ENCODE measurements at regions not wholly inside any gene's neighbourhood (a gene's known extent, or its start where the extent isn't known, plus 50 kb on each side); places are given as distances from the start of the nearest gene placed in this dataset.

DNA sequence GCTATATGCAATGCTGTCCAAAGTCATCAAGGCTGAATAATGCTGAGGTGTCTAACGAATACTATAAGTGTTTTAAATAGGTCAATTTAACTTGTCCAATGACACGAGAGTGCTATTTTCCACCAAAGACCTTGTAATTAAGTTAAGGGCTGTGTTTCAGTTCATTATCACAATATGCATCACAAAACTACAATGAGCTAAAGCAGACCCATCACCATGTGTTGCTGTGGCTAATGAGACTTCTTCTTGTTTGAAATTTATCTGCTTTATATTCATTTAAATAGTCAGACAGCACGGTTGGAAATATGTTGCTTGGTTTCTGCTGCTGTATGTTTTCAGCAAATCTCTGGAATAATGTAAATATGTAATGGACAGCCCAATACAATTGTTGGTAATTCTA is 292.5 kb upstream of the VSTM2A start:
- no peak for TF ChIP-seq SNAI2 (CRISPR knock-in tag; IDR thresholded peaks at IDR 0.05)
- TF ChIP-seq RARB (CRISPR knock-in tag; IDR thresholded peaks at IDR 0.05) = no peak
- TF ChIP-seq ZFP30 (CRISPR knock-in tag; IDR thresholded peaks at IDR 0.05) = no peak
- TF ChIP-seq ARNTL (CRISPR knock-in tag; IDR thresholded peaks at IDR 0.05; ENCODE audit: borderline replicate concordance, low read depth) = no peak
- TF ChIP-seq TOX (CRISPR knock-in tag; IDR thresholded peaks at IDR 0.05; ENCODE audit: borderline replicate concordance) = no peak
- no peak for TF ChIP-seq ESRRG (CRISPR knock-in tag; IDR thresholded peaks at IDR 0.05)
- TF ChIP-seq ZNF8 (CRISPR knock-in tag; IDR thresholded peaks at IDR 0.05) = no peak
- TF ChIP-seq, protein P1, sequence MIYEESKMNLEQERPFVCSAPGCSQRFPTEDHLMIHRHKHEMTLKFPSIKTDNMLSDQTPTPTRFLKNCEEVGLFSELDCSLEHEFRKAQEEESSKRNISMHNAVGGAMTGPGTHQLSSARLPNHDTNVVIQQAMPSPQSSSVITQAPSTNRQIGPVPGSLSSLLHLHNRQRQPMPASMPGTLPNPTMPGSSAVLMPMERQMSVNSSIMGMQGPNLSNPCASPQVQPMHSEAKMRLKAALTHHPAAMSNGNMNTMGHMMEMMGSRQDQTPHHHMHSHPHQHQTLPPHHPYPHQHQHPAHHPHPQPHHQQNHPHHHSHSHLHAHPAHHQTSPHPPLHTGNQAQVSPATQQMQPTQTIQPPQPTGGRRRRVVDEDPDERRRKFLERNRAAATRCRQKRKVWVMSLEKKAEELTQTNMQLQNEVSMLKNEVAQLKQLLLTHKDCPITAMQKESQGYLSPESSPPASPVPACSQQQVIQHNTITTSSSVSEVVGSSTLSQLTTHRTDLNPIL (CRISPR knock-in tag; IDR thresholded peaks at IDR 0.05; ENCODE audit: low read depth) = no peak
- TF ChIP-seq ZNF565 (CRISPR knock-in tag; conservative IDR thresholded peaks at IDR 0.05; ENCODE audit: low read depth) = no peak
